Fibroblast of mammary gland (primary cell): ENCODE measurements at regions not wholly inside any gene's neighbourhood (a gene's known extent, or its start where the extent isn't known, plus 50 kb on each side); places are given as distances from the start of the nearest gene placed in this dataset.

Source experiments
- DNase-seq: peaks from one replicate; pipeline ENCODE4 v3.0.0-alpha.2; 2010; ENCODE audit warnings: low read depth
- H3K4me3 ChIP-seq: 2 replicates; pipeline ENCODE4 v1.5.1; 2011; ENCODE audit warnings: low read depth, mild to moderate bottlenecking, low read length, moderate library complexity; ENCODE audit not compliant: control insufficient read depth
- TF ChIP-seq, protein P1 (sequence below): conservative IDR thresholded peaks from 2 replicates; pipeline ENCODE4 v1.5.1; 2011; ENCODE audit warnings: low read depth, low read length, inconsistent platforms; ENCODE audit not compliant: control insufficient read depth, insufficient read depth

DNA sequence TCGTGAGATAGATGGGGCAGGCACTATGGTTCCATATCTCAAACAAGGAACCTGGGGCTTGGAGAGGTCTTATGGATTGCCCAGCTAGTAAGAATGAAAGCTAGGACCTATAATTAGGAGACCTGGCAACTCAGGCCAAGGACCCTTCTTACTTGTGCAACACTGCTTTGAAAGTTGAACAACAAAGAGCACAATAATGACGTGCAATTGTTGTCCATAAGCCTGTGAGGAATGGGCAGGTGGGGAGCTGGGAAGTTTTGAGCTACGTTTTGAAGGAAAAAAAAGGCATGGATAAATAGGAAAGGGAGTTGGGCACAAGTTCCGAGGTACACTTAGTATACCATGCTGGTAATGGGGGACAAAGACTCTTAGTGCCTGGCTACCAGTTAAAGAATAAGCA lies 104.3 kb downstream of the HS3ST3B1 start:
- TF ChIP-seq, protein P1, sequence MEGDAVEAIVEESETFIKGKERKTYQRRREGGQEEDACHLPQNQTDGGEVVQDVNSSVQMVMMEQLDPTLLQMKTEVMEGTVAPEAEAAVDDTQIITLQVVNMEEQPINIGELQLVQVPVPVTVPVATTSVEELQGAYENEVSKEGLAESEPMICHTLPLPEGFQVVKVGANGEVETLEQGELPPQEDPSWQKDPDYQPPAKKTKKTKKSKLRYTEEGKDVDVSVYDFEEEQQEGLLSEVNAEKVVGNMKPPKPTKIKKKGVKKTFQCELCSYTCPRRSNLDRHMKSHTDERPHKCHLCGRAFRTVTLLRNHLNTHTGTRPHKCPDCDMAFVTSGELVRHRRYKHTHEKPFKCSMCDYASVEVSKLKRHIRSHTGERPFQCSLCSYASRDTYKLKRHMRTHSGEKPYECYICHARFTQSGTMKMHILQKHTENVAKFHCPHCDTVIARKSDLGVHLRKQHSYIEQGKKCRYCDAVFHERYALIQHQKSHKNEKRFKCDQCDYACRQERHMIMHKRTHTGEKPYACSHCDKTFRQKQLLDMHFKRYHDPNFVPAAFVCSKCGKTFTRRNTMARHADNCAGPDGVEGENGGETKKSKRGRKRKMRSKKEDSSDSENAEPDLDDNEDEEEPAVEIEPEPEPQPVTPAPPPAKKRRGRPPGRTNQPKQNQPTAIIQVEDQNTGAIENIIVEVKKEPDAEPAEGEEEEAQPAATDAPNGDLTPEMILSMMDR = no peak

More for the DNA sequence above, 104.3 kb downstream of the HS3ST3B1 start:
- no peak overlapping the region for H3K4me3 ChIP-seq
- DNase-seq = no peak
